ENCODE measurements at regions not wholly inside any gene's neighbourhood (a gene's known extent, or its start where the extent isn't known, plus 50 kb on each side); places are given as distances from the start of the nearest gene placed in this dataset.

- H3K9me3 ChIP-seq: no peaks in the 10 kb centered on the region
- H3K27ac ChIP-seq: no peak overlapping the region
- DNase-seq (no peak), ATAC-seq (no peak)
- no peaks in the 10 kb centered on the region for H3K36me3 ChIP-seq (ENCODE audit: insufficient read depth in 1 of 2, low read depth in 1 of 2)
- H3K4me1 ChIP-seq: no peaks in the 10 kb centered on the region
- intact Hi-C loops (cut with DNase I): no loop called here
- TF ChIP-seq CTCF (IDR thresholded peaks at IDR 0.05): no peak
- WGBS, 3 donors: 84 to 88% (median 85%) methylated on average over 6 of the region's 6 CpGs
- H3K27me3 ChIP-seq (ENCODE audit: insufficient read depth in 3 of 3, low read length in 2 of 3): peaks cover 0 to 1% (median 0%) of the 10 kb centered on the region in 3 donors
- no peak overlapping the region for H3K4me3 ChIP-seq
These were observed 138.2 kb downstream of the RPS24 start for GRCh38 chr10:78171633-78172400.

- Histone ChIP-seq H3K4me1 (no peaks in the 10 kb centered on the region), H3K36me3 (ENCODE audit: insufficient read depth in 1 of 2, low read depth in 1 of 2) (no peaks in the 10 kb centered on the region), H3K4me3 (no peak overlapping the region), H3K9me3 (no peaks in the 10 kb centered on the region), H3K27ac (no peak overlapping the region), H3K27me3 (ENCODE audit: insufficient read depth in 3 of 3, low read length in 2 of 3) (peaks cover 0 to 7% (median 6%) of the 10 kb centered on the region in 3 donors)
- WGBS, 3 donors: 86 to 92% (median 88%) methylated on average over 6 of the region's 6 CpGs
- intact Hi-C loops (cut with DNase I): no loop called here
- no peak for DNase-seq
- no peak for ATAC-seq
- no peak for TF ChIP-seq CTCF (IDR thresholded peaks at IDR 0.05)
These were observed 139.8 kb downstream of the RPS24 start for GRCh38 chr10:78173360-78174015.

GRCh38 chr10:78175444-78176015 lies 141.9 kb downstream of the RPS24 start:
- ATAC-seq: no peak
- TF ChIP-seq CTCF (IDR thresholded peaks at IDR 0.05): no peak
- 60 to 71% (median 61%) methylated on average over 5 of the region's 5 CpGs for WGBS, 3 donors

GRCh38 chr10:78176320-78177317 lies 143.0 kb downstream of the RPS24 start:
- intact Hi-C loops (cut with DNase I): no loop called here
- no peaks in the 10 kb centered on the region for H3K36me3 ChIP-seq (ENCODE audit: insufficient read depth in 1 of 2, low read depth in 1 of 2)
- WGBS, 3 donors: 91 to 93% (median 92%) methylated on average over 24 of the region's 24 CpGs
- no peak for ATAC-seq
- DNase-seq: no peak
- H3K4me3 ChIP-seq: no peak overlapping the region
- TF ChIP-seq CTCF (IDR thresholded peaks at IDR 0.05): no peak
- H3K27me3 ChIP-seq (ENCODE audit: insufficient read depth in 3 of 3, low read length in 2 of 3): peaks cover 0 to 10% (median 7%) of the 10 kb centered on the region in 3 donors
- no peaks in the 10 kb centered on the region for H3K9me3 ChIP-seq
- no peak overlapping the region for H3K27ac ChIP-seq
- no peaks in the 10 kb centered on the region for H3K4me1 ChIP-seq

More at GRCh38 chr10:78175444-78176015, 141.9 kb downstream of the RPS24 start:
- no peaks in the 10 kb centered on the region for H3K4me1 ChIP-seq
- H3K27ac ChIP-seq: no peak overlapping the region
- no peak overlapping the region for H3K4me3 ChIP-seq
- H3K36me3 ChIP-seq (ENCODE audit: insufficient read depth in 1 of 2, low read depth in 1 of 2): no peaks in the 10 kb centered on the region
- H3K9me3 ChIP-seq: no peaks in the 10 kb centered on the region
- intact Hi-C loops (cut with DNase I): no loop called here
- peaks cover 0 to 12% (median 7%) of the 10 kb centered on the region in 3 donors for H3K27me3 ChIP-seq (ENCODE audit: insufficient read depth in 3 of 3, low read length in 2 of 3)
- DNase-seq: no peak
